CD14-positive monocyte (primary cell): ENCODE measurements at regions not wholly inside any gene's neighbourhood (a gene's known extent, or its start where the extent isn't known, plus 50 kb on each side); places are given as distances from the start of the nearest gene placed in this dataset.

Source experiments
- DNase-seq, 3 donors: peaks; one replicate each; pipeline ENCODE4 v3.0.0-alpha.2; 2011 to 2022
- H2AFZ ChIP-seq: 2 replicates; pipeline ENCODE4 v1.6.0; 2012; ENCODE audit warnings: mild to moderate bottlenecking, low read depth, low read length, inconsistent platforms; ENCODE audit not compliant: insufficient read depth, poor library complexity, severe bottlenecking
- H3K27ac ChIP-seq, 2 donors: 1 replicate in 1 of 2; 2 replicates in 1 of 2; pipeline ENCODE4 v1.5.1; 2012 to 2013; ENCODE audit warnings: low read length in 2 of 2, control low read depth in 1 of 2, inconsistent platforms in 1 of 2, low read depth in 1 of 2, mild to moderate bottlenecking in 1 of 2
- H3K27me3 ChIP-seq, 2 donors: one replicate each; pipeline versions ENCODE4 v1.6.0 to v1.6.1; 2011 to 2013; ENCODE audit warnings: low read length in 2 of 2; ENCODE audit not compliant: control insufficient read depth in 2 of 2, insufficient read depth in 2 of 2
- H3K36me3 ChIP-seq, 2 donors: replicated peaks in 1 of 2; 1 replicate in 1 of 2; 2 replicates in 1 of 2; pipeline versions ENCODE4 v1.5.1 to v1.6.1; 2012 to 2013; ENCODE audit warnings: low read length in 2 of 2, control low read depth in 1 of 2, inconsistent platforms in 1 of 2, mild to moderate bottlenecking in 1 of 2; ENCODE audit not compliant: insufficient read depth in 2 of 2, control insufficient read depth in 1 of 2
- H3K4me1 ChIP-seq, 2 donors: 1 replicate in 1 of 2; 2 replicates in 1 of 2; pipeline versions ENCODE4 v1.5.1 to v1.6.1; 2012 to 2013; ENCODE audit warnings: low read length in 2 of 2, control low read depth in 1 of 2, inconsistent platforms in 1 of 2, mild to moderate bottlenecking in 1 of 2, moderate library complexity in 1 of 2; ENCODE audit not compliant: insufficient read depth in 2 of 2, control insufficient read depth in 1 of 2
- H3K4me2 ChIP-seq: replicated peaks from 2 replicates; pipeline ENCODE3; 2012; ENCODE audit warnings: low read length, moderate library complexity, mild to moderate bottlenecking; ENCODE audit not compliant: poor library complexity, severe bottlenecking; ENCODE audit errors: extremely low read depth
- H3K4me3 ChIP-seq, 3 experiments: fragments of 200-600 bp in 1 of 3; sonication (generic) in 1 of 3; replicated peaks in 1 of 3; 1 replicate in 2 of 3; 2 replicates in 1 of 3; pipeline ENCODE4 v1.5.1; 2011 to 2013; ENCODE audit warnings: low read length in 3 of 3, mild to moderate bottlenecking in 3 of 3, control low read depth in 2 of 3, low read depth in 2 of 3, inconsistent platforms in 1 of 3, moderate library complexity in 1 of 3
- H3K79me2 ChIP-seq: 2 replicates; pipeline ENCODE4 v1.6.0; 2012; ENCODE audit warnings: mild to moderate bottlenecking, control low read depth, inconsistent platforms, low read length, moderate library complexity; ENCODE audit not compliant: insufficient read depth
- H3K9ac ChIP-seq: 2 replicates; pipeline ENCODE4 v1.6.0; 2017; ENCODE audit warnings: low read length, mild to moderate bottlenecking; ENCODE audit not compliant: insufficient read depth, poor library complexity, severe bottlenecking
- H3K9me3 ChIP-seq, 2 donors: replicated peaks in 1 of 2; 1 replicate in 1 of 2; 2 replicates in 1 of 2; pipeline versions ENCODE4 v1.5.1 to v1.6.1; 2012 to 2013; ENCODE audit warnings: low read length in 2 of 2, control low read depth in 1 of 2; ENCODE audit not compliant: control insufficient read depth in 1 of 2, insufficient read depth in 1 of 2
- H4K20me1 ChIP-seq: 2 replicates; pipeline ENCODE4 v1.6.0; 2012; ENCODE audit warnings: mild to moderate bottlenecking, low read length, control low read depth, moderate library complexity; ENCODE audit not compliant: insufficient read depth
- H3K27ac Mint-ChIP-seq, 7 donors: one replicate each; pipeline ENCODE4 v1.8.0; 2020; ENCODE audit warnings: mild to moderate bottlenecking in 7 of 7, mixed read lengths in 7 of 7, moderate library complexity in 6 of 7, inconsistent platforms in 2 of 7
- H3K27me3 Mint-ChIP-seq, 3 donors: one replicate each; pipeline ENCODE4 v1.8.0; 2021 to 2022; ENCODE audit warnings: low read depth in 3 of 3, mild to moderate bottlenecking in 3 of 3, mixed read lengths in 3 of 3, moderate library complexity in 3 of 3, inconsistent platforms in 1 of 3
- H3K36me3 Mint-ChIP-seq, 2 donors: one replicate each; pipeline ENCODE4 v1.8.0; 2020; ENCODE audit warnings: mixed read lengths in 2 of 2, inconsistent platforms in 1 of 2, mild to moderate bottlenecking in 1 of 2
- H3K4me1 Mint-ChIP-seq: one replicate; pipeline ENCODE4 v1.8.0; 2020; ENCODE audit warnings: mild to moderate bottlenecking, mixed read lengths
- H3K4me3 Mint-ChIP-seq, 2 donors: one replicate each; pipeline ENCODE4 v1.8.0; 2020; ENCODE audit warnings: mild to moderate bottlenecking in 2 of 2, mixed read lengths in 2 of 2, moderate library complexity in 1 of 2
- H3K9me3 Mint-ChIP-seq, 7 donors: one replicate each; pipeline ENCODE4 v1.8.0; 2020 to 2022; ENCODE audit warnings: mixed read lengths in 7 of 7, mild to moderate bottlenecking in 6 of 7, moderate library complexity in 6 of 7, inconsistent platforms in 2 of 7
- WGBS: methylation state at CpG from one replicate; pipeline ENCODE4 v1.1.5; 2013; ENCODE audit warnings: missing lambda C conversion rate; ENCODE audit not compliant: insufficient coverage; 5-methylcytosine and 5-hydroxymethylcytosine counted together
- intact Hi-C, 2 donors: fragments of 100-400 bp; cut with micrococcal nuclease; formaldehyde crosslinking; loops; one replicate each; pipeline versions ENCODE4 v1.15.0 to v1.15.1; 2023
- TF ChIP-seq, protein P1 (sequence below): fragments of 200-600 bp; IDR thresholded peaks from one replicate; pipeline ENCODE4 v1.8.0; 2022; ENCODE audit warnings: antibody characterized with exemption, mild to moderate bottlenecking

DNA sequence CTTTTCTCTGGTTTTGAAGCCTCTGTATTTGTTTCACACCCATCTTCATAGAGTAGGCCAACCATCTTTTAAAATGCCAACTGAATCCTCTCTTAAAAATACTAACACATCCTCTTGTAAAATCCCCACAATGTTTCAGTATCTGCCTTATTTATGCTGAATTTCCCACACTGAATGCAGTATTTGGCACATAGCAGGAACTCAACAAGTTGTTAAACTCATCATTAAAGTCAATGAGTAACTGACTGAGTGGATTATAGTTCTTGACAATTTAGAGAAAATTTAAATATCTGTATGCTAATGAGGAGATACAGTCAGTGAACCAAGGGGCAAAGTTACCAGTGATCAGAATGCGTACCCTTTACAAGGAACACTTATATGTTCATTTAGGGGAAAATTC lies 505.5 kb upstream of the PCDH9 start:
- Histone ChIP-seq H3K9me3 (no peaks in the 10 kb centered on the region), H4K20me1 (no peaks in the 10 kb centered on the region), H3K27ac (no peak overlapping the region), H2AFZ (no peak overlapping the region), H3K4me3 (no peak overlapping the region), H3K4me2 (no peak overlapping the region), H3K27me3 (no peaks in the 10 kb centered on the region), H3K9ac (no peak overlapping the region), H3K79me2 (no peaks in the 10 kb centered on the region), H3K4me1 (no peaks in the 10 kb centered on the region), H3K36me3 (no peaks in the 10 kb centered on the region)
- no peak for DNase-seq
- TF ChIP-seq, protein P1, sequence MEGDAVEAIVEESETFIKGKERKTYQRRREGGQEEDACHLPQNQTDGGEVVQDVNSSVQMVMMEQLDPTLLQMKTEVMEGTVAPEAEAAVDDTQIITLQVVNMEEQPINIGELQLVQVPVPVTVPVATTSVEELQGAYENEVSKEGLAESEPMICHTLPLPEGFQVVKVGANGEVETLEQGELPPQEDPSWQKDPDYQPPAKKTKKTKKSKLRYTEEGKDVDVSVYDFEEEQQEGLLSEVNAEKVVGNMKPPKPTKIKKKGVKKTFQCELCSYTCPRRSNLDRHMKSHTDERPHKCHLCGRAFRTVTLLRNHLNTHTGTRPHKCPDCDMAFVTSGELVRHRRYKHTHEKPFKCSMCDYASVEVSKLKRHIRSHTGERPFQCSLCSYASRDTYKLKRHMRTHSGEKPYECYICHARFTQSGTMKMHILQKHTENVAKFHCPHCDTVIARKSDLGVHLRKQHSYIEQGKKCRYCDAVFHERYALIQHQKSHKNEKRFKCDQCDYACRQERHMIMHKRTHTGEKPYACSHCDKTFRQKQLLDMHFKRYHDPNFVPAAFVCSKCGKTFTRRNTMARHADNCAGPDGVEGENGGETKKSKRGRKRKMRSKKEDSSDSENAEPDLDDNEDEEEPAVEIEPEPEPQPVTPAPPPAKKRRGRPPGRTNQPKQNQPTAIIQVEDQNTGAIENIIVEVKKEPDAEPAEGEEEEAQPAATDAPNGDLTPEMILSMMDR = no peak
- Mint-ChIP-seq H3K9me3 (peaks cover 1 to 6% (median 3%) of the 10 kb centered on the region in 7 donors), H3K4me1 (no peaks in the 10 kb centered on the region), H3K27me3 (peaks cover 0 to 2% (median 0%) of the 10 kb centered on the region in 3 donors), H3K27ac (no peak overlapping the region), H3K36me3 (no peaks in the 10 kb centered on the region), H3K4me3 (no peak overlapping the region)
- no CpG with 5 or more reads among the region's 1 CpG for WGBS
- intact Hi-C loops = no loop called here

DNA sequence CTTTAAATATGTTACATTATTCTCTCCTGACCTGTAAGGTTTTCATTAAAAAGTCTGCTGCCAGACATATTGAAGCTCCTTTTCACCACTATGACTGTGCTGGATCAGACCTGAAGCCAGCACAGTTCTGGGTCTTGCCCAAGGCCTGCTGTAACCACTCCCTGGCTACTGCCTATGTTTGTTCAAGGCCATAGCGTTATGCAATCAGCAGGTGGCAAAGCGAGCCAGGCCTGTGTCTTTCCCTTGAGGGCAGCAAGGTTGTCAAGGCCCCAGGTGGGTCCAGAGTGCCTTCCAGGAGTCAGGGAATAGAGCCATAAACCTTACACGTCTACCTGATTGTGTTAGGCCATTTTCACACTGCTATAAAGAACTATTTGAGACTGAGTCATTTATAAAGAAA lies 496.8 kb upstream of the PCDH9 start:
- Mint-ChIP-seq H3K9me3 (peaks cover 10 to 23% (median 17%) of the 10 kb centered on the region in 7 donors), H3K27ac (no peak overlapping the region), H3K4me3 (no peak overlapping the region), H3K36me3 (no peaks in the 10 kb centered on the region), H3K4me1 (no peaks in the 10 kb centered on the region), H3K27me3 (no peaks in the 10 kb centered on the region)
- peaks cover 11 to 16% of the 10 kb centered on the region in 2 donors for H3K9me3 ChIP-seq
- no peak overlapping the region for H3K4me2 ChIP-seq
- intact Hi-C loops = no loop called here
- H2AFZ ChIP-seq = no peak overlapping the region
- no peaks in the 10 kb centered on the region for H3K27me3 ChIP-seq
- no peaks in the 10 kb centered on the region for H4K20me1 ChIP-seq
- TF ChIP-seq, protein P1 = no peak
- H3K4me3 ChIP-seq = no peak overlapping the region
- no peak overlapping the region for H3K9ac ChIP-seq
- no peaks in the 10 kb centered on the region for H3K4me1 ChIP-seq
- H3K27ac ChIP-seq = no peak overlapping the region
- no peaks in the 10 kb centered on the region for H3K79me2 ChIP-seq
- no peaks in the 10 kb centered on the region for H3K36me3 ChIP-seq
- no peak for DNase-seq
- 83% methylated on average over 2 of the region's 3 CpGs for WGBS
